ENCODE measurements at regions not wholly inside any gene's neighbourhood (a gene's known extent, or its start where the extent isn't known, plus 50 kb on each side); places are given as distances from the start of the nearest gene placed in this dataset.

GRCh38 chr4:138773321-138773720 is 242.3 kb upstream of the NOCT start:
- BruUV-seq (replicated peaks), result no TSS peak
- Histone ChIP-seq H3K4me1 (ENCODE audit: insufficient read depth, low read length) (no peaks in the 10 kb centered on the region), H3K79me2 (ENCODE audit: low read length) (no peaks in the 10 kb centered on the region), H3K9me2 (replicated peaks; ENCODE audit: low read length) (no peaks in the 10 kb centered on the region), H3K4me3 (ENCODE audit: low read length) (no peak overlapping the region), H3K27ac (ENCODE audit: low read length) (no peak overlapping the region), H4K20me1 (ENCODE audit: low read length) (no peaks in the 10 kb centered on the region), H3F3A (ENCODE audit: low read length, unreplicated experiment) (no peaks in the 10 kb centered on the region), H3K36me3 (ENCODE audit: low read depth, low read length) (no peaks in the 10 kb centered on the region), H3K27me3 (ENCODE audit: low read length) (peaks cover 19% of the 10 kb centered on the region), H3K9me3 (ENCODE audit: low read length) (no peaks in the 10 kb centered on the region), H2AFZ (ENCODE audit: low read length) (no peak overlapping the region), H3K4me2 (ENCODE audit: low read length) (no peak overlapping the region), H3K9ac (ENCODE audit: low read length) (no peak overlapping the region)
- TF ChIP-seq EZH2 (IDR thresholded peaks at IDR 0.05; ENCODE audit: low read length, unreplicated experiment) (no peak), CTCF (conservative IDR thresholded peaks at IDR 0.05; ENCODE audit: low read depth, low read length) (no peak), EZH2phosphoT487 (IDR thresholded peaks at IDR 0.05; ENCODE audit: borderline replicate concordance, low read length) (no peak)
- intact Hi-C loops (cut with micrococcal nuclease), result no loop called here
- ChIA-PET POLR2A (ENCODE audit: unreplicated experiment) (no interaction called here), CTCF (no interaction called here)
- DNase-seq (no peak), ATAC-seq (no peak)

GRCh38 chr4:138772366-138772765 is 243.2 kb upstream of the NOCT start:
- CTCF ChIA-PET, result no interaction called here
- no peak overlapping the region for H3K4me2 ChIP-seq (ENCODE audit: low read length)
- no TSS peak for BruUV-seq (replicated peaks)
- POLR2A ChIA-PET (ENCODE audit: unreplicated experiment), result no interaction called here
- no peak overlapping the region for H2AFZ ChIP-seq (ENCODE audit: low read length)
- H3K9me3 ChIP-seq (ENCODE audit: low read length), result no peaks in the 10 kb centered on the region
- no peak overlapping the region for H3K9ac ChIP-seq (ENCODE audit: low read length)
- no peak overlapping the region for H3K4me3 ChIP-seq (ENCODE audit: low read length)
- H4K20me1 ChIP-seq (ENCODE audit: low read length), result no peaks in the 10 kb centered on the region
- no peaks in the 10 kb centered on the region for H3K4me1 ChIP-seq (ENCODE audit: insufficient read depth, low read length)
- TF ChIP-seq EZH2phosphoT487 (IDR thresholded peaks at IDR 0.05; ENCODE audit: borderline replicate concordance, low read length) (no peak), EZH2 (IDR thresholded peaks at IDR 0.05; ENCODE audit: low read length, unreplicated experiment) (no peak), CTCF (conservative IDR thresholded peaks at IDR 0.05; ENCODE audit: low read depth, low read length) (no peak)
- no peak for ATAC-seq
- DNase-seq, result no peak
- H3K36me3 ChIP-seq (ENCODE audit: low read depth, low read length), result no peaks in the 10 kb centered on the region
- no peak overlapping the region for H3K27ac ChIP-seq (ENCODE audit: low read length)
- no peaks in the 10 kb centered on the region for H3K79me2 ChIP-seq (ENCODE audit: low read length)
- H3F3A ChIP-seq (ENCODE audit: low read length, unreplicated experiment), result no peaks in the 10 kb centered on the region
- H3K27me3 ChIP-seq (ENCODE audit: low read length), result peaks cover 16% of the 10 kb centered on the region
- intact Hi-C loops (cut with micrococcal nuclease), result no loop called here
- H3K9me2 ChIP-seq (replicated peaks; ENCODE audit: low read length), result no peaks in the 10 kb centered on the region

- no peaks in the 10 kb centered on the region for H3K79me2 ChIP-seq (ENCODE audit: low read length)
- H3K36me3 ChIP-seq (ENCODE audit: low read depth, low read length), result no peaks in the 10 kb centered on the region
- DNase-seq, result no peak
- H3K4me1 ChIP-seq (ENCODE audit: insufficient read depth, low read length), result no peaks in the 10 kb centered on the region
- H3K9ac ChIP-seq (ENCODE audit: low read length), result no peak overlapping the region
- no peaks in the 10 kb centered on the region for H3F3A ChIP-seq (ENCODE audit: low read length, unreplicated experiment)
- no peak overlapping the region for H3K4me3 ChIP-seq (ENCODE audit: low read length)
- no peak for ATAC-seq
- POLR2A ChIA-PET (ENCODE audit: unreplicated experiment), result no interaction called here
- H3K27ac ChIP-seq (ENCODE audit: low read length), result no peak overlapping the region
- no TSS peak for BruUV-seq (replicated peaks)
- CTCF ChIA-PET, result no interaction called here
- TF ChIP-seq EZH2 (IDR thresholded peaks at IDR 0.05; ENCODE audit: low read length, unreplicated experiment), result no peak
- TF ChIP-seq EZH2phosphoT487 (IDR thresholded peaks at IDR 0.05; ENCODE audit: borderline replicate concordance, low read length), result no peak
- no peak for TF ChIP-seq CTCF (conservative IDR thresholded peaks at IDR 0.05; ENCODE audit: low read depth, low read length)
- H3K27me3 ChIP-seq (ENCODE audit: low read length), result peaks cover under 1% of the 10 kb centered on the region; the same call in 1 of the 2 replicates
- no peaks in the 10 kb centered on the region for H3K9me3 ChIP-seq (ENCODE audit: low read length)
- H3K9me2 ChIP-seq (replicated peaks; ENCODE audit: low read length), result no peaks in the 10 kb centered on the region
- H2AFZ ChIP-seq (ENCODE audit: low read length), result no peak overlapping the region
- intact Hi-C loops (cut with micrococcal nuclease), result no loop called here
- H4K20me1 ChIP-seq (ENCODE audit: low read length), result no peaks in the 10 kb centered on the region
- H3K4me2 ChIP-seq (ENCODE audit: low read length), result no peak overlapping the region
Measured at GRCh38 chr4:138770818-138771217, 244.8 kb upstream of the NOCT start.

Data from PC-3 (cell line).